EH (cell line): ENCODE measurements at regions not wholly inside any gene's neighbourhood (a gene's known extent, or its start where the extent isn't known, plus 50 kb on each side); places are given as distances from the start of the nearest gene placed in this dataset.
A peak's percentile ranks its signal among the peaks of the same experiment; 100 is the strongest.
"Not testable (repeated sequence)": the region's sequence is repeated elsewhere in the genome, so short reads cannot be mapped to it uniquely, and the experiment has no call there.

Experiments used
- DNase-seq: peaks from one replicate; pipeline ENCODE4 v3.0.0-alpha.2; 2015; ENCODE audit warnings: low read depth

DNA sequence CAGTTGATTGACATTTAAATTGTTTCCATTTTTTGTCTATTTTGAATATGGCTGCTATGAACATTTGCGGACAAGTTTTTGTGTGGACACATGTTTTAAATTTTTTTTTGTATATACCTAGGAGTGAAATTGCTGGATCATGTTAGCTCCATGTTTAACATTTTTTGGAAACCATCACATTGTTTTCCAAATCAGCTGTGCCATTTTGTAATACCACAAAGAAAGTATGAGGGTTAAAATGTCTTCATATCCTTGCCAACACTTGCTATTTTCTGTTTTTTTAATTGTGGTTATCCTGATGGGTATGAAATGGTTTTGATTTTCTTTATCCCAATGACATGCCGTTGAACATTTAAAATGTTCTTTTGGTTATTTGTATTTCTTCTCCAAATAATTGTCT lies 52.1 kb downstream of the CARTPT start:
- no peak for DNase-seq

DNA sequence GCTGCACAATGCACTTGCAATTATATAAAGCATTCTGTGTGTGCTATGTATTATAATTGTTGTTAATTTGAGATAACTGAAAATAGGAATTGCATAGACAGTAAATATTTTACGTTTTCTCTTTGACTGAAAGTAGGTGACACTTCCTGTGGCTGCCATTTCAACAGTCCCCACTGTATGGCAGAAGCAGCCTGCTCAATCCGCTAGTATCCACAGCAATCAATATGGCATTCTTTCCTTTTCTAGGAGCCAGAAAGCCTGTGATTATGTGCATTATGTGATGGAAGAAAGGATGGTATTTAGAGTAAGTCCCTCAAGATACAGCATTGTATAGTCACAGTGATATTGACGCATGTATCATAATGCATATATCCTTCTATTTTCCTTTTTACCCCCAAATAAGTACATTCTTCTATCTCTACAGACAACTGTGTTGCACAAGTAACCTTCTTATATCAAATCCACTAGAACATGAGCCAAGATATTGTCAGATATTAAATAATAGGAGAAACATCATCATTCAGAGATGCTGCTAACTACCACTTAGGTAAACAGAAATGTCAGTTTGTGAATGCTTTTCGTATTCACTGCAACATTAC lies 59.7 kb downstream of the CARTPT start:
- DNase-seq: peak; percentile 57

DNA sequence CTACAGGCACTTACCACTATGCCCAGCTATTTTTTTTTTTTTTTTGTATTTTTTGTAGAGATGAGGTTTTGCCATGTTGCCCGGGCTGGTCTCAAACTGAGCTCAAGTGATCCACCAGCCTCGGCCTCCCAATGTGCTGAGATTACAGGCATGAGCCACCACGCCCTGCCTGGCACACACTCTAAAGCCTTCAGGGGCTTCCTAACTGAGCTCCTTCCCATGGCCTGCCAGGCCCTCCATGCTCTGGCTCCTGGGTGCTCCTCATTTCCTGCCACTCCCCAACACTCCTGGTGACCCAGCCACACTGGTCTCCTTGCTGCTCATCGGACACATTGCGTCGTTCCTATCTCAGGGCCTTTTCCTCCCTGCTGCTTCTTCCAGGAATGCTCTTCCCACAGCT lies 61.5 kb downstream of the CARTPT start:
- no peak for DNase-seq

DNA sequence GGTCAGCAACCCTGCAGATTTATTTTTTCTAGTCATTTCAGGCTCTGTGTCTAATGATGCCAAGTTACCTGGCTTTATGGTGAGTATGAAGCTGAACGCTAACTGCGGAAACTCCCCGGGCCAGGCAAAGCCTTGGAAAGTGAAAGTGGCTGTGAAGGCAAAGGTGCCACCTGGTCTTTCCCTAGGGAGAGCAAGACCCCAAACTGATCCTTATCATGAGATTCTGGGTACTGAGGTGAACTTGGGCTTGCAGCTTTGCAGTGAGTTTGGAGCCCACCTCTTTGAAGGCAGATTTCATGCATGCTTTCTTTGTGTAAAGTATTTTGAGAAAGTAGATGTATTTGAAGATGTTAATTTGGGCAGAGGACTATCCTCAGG lies 63.3 kb downstream of the CARTPT start:
- no peak for DNase-seq

DNA sequence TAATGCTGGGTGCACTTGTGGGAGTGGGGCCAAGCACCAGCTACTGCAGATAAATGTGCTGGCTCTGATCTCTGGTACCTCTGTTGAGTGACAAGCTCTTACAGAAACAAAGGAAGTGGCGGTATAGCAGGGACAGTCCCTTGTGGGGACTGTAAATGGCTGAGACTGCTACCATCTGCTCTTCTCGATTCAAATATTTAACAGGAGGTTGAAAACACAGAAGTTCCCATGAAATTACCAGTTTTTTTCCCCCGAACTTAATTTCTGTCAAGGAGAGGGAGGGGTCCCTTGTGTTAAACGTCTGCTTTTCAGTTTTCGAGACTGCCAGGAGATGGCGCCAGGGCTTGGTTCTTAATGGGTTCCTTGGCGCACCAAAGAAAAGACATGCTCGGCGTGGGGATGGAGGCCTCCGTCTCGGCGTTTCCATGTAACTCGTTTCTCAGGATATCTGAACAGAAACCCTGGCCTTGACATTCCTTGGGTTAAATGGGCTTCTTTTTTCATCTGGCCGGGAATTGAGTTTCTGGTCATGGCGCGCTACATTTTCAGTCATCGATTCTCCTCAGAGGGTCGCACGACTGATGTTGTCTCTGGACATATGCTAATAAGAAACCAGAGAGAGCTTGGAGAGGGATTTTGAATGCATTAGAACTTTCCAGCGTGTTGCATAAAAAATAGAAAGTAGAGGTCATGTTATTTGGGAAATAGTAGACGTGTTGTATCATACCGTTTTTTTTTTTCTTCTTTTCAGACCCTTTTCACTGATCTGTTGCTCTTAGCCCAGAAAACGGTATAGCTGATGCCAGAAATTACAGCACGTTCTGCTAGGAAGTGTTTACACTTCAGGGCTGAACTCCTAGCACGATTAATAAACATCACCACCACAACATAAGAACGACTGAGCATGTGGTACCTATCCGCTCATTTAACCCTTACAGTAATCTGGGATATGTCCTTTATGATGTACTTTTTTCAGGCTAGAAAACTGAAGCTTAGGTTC lies 64.0 kb downstream of the CARTPT start:
- peak; percentile 81 for DNase-seq

DNA sequence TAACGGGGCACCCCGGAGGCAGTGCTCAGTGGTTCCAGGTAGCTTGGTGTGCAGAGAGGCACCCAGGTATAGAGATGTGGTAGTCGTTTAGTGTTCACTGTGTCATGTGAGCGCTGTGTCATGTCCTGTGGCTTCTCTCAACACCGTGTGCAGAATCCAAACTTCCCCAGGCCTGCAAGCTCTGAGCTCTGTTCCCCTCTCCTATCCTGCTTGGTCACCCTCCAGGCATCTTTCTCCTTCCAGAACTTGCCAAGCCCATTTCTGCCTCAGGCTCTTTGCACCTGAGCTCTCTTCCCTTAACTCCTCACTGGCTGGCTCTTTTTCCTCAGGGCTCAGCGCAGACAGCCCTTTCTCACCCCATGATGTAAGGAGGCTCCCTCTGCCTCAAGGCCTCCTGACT lies 64.8 kb downstream of the CARTPT start:
- DNase-seq: no peak

DNA sequence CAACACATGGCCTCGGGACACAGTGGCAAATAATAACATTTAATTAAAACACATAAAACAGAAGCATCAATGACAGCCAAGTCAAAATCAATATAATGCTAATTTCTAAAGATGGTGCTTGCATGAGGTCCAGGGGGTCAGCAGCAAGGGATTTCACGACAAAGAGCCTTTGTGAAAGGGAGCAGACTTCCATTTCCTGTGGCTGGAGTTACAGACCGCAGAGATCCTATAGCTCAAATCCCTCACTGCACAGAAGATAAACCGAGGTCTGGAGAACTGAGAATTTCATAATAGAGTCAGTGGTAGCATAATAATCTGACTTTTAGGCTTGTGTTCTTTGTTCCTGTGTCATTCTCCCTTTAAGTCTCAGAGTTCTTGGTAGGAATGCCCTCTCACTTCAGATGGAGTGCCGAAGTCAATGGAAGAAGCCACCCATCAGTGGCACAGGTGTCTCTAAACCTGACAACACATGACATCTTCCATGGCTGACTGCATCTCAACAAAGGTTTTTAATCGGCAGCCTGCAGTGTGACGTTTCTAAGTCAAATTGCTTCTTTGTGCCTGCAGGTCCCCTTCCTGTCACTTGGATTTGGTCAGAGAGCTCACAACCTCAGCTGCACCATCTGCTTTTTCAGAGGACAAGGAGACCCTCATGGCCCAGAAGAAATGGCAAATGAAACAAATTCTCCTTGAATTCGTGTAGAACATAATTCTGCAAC lies 67.4 kb downstream of the CARTPT start:
- no peak for DNase-seq

DNA sequence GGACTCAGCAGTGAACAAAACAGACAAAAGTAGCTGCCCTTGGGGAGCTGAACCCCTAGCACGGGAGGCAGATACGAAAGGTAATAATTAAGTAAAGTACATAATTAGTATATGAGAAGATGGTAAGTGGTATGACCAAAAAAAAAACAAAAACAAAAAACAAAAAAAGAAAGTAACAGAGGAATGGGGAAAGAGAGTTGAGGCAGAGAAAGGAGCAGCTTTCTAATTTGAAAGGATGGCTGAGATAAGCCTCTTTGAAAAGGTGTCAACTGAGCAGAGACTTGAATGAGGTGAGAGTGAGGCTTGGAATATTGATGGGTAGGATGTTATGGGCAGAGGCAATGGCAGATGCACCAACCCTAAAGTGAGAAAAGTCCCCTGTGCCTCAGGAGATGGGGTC lies 69.7 kb downstream of the CARTPT start:
- no peak for DNase-seq

DNA sequence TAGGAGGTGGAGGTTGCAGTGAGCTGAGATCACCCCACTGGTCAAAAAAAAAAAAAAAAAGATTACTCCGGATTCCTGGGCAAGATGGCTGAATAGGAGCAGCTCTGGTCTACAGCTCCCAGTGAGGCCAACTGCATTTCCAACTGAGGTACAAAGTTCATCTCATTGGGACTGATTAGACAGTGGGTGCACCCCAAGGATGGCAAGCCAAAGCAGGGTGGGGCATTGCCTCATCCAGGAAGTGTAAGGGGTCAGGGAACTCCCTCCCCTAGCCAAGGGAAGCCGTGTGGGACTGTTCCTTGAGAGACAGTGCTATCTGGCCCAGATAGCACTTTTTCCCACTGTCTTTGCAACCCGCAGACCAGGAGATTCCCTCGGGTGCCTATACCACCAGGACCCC lies 70.7 kb downstream of the CARTPT start:
- DNase-seq: no peak

DNA sequence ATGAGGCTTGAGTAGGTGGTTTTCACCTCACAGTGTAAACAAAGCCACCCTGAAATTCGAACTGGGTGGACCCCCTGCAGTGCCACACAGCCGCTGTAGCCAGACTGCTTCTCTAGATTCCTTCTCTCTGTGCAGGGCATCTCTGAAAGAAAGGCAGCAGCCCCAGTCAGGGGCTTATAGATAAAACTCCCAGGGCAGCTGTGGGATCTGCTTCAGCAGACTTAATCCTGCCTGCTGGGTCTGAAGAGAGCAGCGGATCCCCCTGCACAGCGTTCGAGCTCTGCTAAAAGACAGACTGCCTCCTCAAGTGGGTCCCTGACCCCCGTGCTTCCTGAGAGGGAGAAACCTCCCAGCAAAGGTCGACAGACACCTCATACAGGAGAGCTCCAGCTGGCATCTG lies 71.4 kb downstream of the CARTPT start:
- DNase-seq: no peak

DNA sequence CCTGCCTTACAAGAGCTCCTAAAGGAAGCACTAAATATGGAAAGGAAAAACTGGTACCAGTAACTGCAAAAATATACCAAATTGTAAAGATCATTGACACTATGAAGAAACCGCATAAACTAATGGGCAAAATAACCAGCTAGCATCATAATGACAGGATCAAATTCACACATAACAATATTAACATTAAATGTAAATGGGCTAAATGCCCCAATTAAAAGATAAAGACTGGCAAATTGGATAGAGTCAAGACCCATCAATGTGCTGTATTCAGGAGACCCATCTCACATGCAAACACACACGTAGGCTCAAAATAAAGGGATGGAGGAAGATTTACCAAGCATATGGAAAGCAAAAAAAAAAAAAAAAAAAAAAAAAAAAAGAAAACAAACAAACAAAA lies 73.0 kb downstream of the CARTPT start:
- DNase-seq: not testable (repeated sequence)

DNA sequence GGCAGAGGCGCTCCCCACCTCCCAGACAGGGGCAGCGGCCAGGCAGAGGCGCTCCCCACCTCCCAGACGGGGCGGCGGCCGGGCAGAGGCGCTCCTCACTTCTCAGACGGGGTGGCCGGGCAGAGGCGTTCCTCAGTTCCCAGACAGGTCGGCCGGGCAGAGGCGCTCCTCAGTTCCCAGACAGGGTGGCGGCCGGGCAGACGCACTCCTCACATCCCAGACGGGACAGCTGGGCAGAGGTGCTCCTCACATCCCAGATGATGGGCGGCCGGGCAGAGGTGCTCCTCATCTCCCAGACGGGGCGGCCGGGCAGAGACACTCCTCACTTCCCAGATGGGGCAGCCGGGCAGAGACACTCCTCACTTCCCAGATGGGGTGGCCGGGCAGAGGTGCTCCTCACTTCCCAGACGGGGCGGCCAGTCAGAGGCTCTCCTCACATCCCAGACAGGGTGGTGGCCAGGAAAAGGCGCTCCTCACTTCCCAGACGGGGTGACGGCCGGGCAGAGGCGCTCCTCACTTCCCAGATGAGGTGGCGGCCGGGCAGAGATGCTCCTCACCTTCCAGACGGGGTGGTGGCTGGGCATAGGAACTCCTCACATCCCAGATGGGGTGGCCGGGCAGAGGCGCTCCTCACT lies 75.1 kb downstream of the CARTPT start:
- no peak for DNase-seq

DNA sequence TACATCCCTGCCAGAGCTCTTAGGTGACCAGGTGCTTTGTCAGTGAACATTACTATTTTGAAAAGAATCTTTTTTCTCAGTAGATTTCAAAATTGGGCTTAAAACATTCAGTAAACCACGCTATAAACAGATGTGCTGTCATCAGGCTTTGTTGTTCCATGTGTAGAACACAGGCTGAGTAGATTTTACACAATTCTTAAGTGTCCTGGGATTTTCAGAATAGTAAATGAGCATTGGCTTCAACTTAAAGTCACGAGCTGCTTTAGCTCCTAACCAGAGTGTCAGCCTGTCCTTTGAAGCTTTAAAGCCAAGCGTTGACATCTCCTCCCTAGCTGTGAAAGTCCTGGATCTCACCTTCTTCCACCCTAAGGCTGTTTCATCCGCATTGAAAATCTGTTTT lies 83.6 kb downstream of the CARTPT start:
- DNase-seq: no peak

DNA sequence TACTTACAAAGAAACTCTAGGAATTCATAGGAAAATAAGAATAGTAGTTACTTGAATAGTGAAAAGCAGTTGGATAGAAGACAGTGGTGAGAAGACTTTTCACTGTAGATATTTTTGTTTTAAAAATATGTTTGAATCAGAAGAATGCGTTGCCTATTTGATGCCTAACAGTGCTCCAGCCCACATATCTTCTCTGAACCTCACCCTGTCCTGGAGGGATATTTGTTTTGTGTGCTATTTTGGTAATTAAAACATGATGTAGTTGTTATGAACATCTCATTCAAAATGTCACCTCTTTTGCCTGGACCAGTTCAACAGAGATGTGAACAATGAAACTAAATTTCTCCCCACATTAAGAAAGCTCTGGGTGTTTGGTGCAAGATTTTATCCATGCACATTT lies 87.6 kb downstream of the CARTPT start:
- DNase-seq: no peak

DNA sequence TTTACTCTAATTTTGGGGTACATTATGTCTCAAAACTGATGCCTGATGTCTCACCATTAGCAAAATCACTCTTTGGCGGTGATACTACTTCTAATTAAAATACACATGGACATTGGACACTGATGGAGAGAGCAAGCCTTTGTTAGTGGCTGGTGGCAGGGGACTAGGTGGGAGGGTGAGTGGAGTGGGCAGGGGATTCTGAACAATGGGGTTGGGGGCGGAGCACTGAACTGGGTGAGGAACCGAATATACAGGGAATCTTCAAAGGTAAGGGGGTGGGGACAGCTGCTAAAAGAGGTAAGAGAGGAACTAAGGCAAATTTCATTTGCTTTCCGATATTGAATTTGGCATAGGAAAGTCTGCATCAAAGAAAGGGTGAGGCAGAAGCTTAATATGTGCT lies 88.8 kb downstream of the CARTPT start:
- no peak for DNase-seq

DNA sequence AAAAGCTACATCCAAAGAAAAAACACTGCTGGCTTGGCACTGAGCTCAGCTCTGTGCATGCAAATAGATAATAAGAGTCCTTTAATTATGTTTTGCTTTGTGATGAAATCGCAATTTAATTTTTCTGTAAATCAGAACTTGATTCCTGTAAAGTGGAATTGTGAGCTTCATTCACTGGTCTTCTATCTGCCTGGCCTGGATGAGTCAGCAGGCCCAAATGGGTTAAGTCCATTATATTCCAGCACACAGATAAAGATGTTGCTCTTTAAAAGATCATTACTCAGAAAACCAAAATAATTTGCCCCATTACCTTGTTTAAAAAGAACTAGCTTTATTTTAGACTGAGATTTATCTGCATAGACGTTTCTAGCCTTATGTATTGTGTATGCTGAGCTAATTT lies 90.4 kb downstream of the CARTPT start:
- no peak for DNase-seq

DNA sequence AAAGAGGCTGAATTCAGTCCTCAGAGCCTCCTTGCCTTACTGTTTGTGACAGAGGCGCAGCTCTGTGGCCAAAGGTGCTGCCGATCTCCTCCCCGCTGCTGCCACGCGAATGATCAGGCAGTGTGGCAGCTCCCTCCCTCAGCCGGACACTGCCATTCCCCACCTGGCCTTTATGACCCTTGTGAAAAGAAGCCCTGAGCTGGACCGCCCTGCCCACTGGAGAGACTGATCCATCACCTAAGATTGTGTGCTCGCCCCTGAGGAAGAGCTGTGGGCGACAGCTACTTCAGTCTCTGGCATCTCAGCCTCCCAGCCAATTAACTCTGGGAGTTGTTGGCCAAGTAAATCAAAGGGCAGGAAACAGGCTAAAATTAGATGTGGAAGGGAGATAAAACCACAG lies 90.9 kb downstream of the CARTPT start:
- DNase-seq: no peak

DNA sequence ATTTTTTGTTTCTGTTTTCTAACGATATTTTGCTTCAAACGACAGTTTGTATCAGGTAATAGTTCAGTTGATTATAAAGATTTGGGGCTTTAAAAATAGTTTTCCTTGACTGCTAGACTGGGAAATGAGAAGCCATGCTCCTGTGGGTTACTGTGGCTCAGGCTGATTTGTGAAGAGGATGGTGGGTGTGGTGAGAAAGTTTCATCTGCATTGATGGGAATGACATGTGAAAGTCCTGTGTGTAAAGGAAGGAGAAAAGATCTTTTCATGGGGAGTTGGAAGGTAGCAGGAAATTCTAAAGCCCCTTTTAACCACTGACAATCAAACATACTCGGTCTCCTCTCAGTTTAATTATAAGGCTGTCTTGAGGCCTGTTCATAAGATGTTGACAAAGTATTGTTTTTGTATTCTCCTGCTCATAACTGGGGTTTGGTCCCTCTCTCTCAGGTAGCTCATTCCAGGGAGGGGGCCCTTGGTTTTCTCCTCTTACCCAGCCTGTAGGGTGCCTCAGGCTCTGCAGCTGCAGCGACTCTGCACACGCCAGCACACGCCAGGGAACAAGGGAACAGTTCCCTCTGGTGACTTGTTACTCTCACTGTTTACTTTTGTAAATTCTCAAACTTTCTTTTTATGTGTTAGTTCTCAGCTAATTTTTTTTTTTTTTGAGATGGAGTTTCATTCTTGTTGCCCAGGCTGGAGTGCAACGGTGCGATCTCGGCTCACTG lies 91.6 kb downstream of the CARTPT start:
- DNase-seq: no peak

DNA sequence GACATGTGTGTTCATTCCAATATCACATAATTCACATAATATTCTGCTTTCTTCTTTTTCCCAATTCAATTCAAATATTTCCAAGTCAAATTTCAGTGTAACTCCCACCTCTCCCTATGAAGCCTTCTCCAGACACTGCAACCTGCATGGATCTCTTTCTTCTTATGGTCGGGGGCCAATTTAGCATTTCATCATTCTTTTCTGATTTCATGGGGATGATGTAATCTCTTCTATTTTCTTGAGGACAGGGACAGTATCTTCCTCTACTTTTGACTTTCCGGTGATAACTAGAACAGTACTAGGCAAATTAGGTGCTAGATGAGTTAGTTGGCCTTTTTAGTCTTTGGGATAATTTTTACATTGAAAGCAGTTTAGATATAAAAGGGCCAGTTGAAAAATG lies 92.7 kb downstream of the CARTPT start:
- no peak for DNase-seq

DNA sequence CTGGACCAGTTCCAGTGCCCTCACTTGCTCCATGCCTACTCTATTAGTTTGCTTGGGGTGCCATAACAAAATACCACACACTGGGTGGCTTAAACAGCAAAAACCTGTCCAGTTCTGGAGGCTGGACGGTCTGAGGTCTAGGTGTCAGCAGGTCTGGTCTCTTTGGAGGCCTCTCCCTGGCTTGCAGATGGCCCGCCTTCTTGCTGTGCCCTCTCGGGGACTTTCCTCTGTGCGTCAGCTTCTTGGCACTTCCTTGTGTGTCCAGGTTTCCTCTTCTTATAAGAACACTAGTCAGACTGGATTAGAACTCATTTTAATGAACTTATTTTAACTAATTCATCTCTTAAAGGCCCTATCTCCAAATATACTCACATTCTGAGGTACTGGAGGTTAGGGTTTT lies 97.2 kb downstream of the CARTPT start:
- no peak for DNase-seq

DNA sequence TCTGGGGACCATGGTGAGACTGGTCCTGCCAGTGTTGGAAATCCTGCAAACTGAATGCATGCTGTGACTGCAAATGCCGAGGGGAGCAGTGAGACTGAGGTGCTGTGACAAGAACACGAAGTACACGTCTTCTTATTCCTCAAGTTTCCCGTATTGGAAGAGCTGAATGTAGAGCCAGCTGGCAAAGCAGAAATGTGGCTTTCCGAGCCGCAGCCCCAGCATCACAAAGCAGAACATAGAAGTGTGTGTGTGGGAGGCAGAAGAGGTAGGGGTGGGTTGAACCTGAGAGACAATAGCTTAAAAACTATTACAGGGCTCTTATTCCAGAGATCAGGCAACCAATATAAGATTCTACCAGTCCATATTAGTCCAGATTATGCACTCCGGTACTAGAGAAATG lies 98.8 kb downstream of the CARTPT start:
- no peak for DNase-seq

DNA sequence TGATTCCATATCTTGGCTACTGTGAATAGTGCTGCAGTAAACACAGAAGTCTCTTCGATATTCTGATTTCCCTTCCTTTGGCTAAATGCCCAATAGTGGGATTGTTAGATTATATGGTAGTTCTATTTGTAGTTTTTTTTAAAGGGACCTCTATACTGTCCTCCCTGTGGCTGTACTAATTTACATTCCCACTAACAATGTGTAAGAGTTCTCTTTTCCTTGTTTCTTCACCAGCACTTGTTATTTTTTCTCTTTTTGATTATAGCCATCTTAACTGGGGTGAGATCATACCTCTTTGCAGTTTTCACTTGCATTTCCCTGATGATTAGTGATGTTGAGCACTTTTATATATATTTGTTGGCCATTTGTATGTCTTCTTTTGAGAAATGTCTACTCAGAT lies 102.0 kb downstream of the CARTPT start:
- no peak for DNase-seq
